Endothelial cell of umbilical vein (primary cell): ENCODE measurements at regions not wholly inside any gene's neighbourhood (a gene's known extent, or its start where the extent isn't known, plus 50 kb on each side); places are given as distances from the start of the nearest gene placed in this dataset.

Experiments
- BruUV-seq: library from RNA; stranded (reverse); fragments of 400-500 nt; replicated peaks from 2 replicates; lab custom pipeline; 2021; lab: Mats Ljungman, UMichigan
- CTCF ChIA-PET: fragments of 300-600, 350-600 bp; sonication (Branson Sonifier 250); formaldehyde crosslinking; loops from one replicate; lab custom pipeline; 2021; ENCODE audit warnings: antibody characterized with exemption, inconsistent platforms; lab: Charles Lee
- POLR2A ChIA-PET: fragments of 300-600, 350-600 bp; sonication (Branson Sonifier 250); formaldehyde crosslinking; loops from one replicate; lab custom pipeline; 2021; ENCODE audit warnings: antibody characterized with exemption, inconsistent platforms; lab: Charles Lee
- DNase-seq: peaks from one replicate; pipeline ENCODE4 v3.0.0-alpha.2; 2011; ENCODE audit warnings: low read depth, low spot score
- FAIRE-seq: peaks from 2 replicates; lab custom pipeline; 2011; peaks lifted over from hg19 to GRCh38; lab: Jason Lieb, UNC
- H2AFZ ChIP-seq: 2 replicates; pipeline ENCODE4 v1.6.0; 2012; ENCODE audit warnings: low read depth, low read length, control low read depth, inconsistent platforms
- H3K27ac ChIP-seq: 2 replicates; pipeline ENCODE4 v1.5.1; 2011; ENCODE audit warnings: low read depth, mild to moderate bottlenecking, control low read depth, low read length, moderate library complexity; ENCODE audit not compliant: insufficient read depth
- H3K27me3 ChIP-seq, 2 experiments: 2 replicates each; pipeline versions ENCODE4 v1.6.0 to v1.6.1; 2011; ENCODE audit warnings: low read length in 2 of 2, mixed read lengths in 1 of 2; ENCODE audit not compliant: control insufficient read depth in 2 of 2, insufficient read depth in 2 of 2
- H3K36me3 ChIP-seq, 2 experiments: 2 replicates in 1 of 2; 3 replicates in 1 of 2; pipeline ENCODE4 v1.5.1; 2011; ENCODE audit warnings: low read length in 2 of 2, mild to moderate bottlenecking in 1 of 2, moderate library complexity in 1 of 2; ENCODE audit not compliant: control insufficient read depth in 2 of 2, insufficient read depth in 2 of 2; ENCODE audit errors: extremely low read depth in 1 of 2
- H3K4me1 ChIP-seq: 3 replicates; pipeline ENCODE4 v1.5.1; 2011; ENCODE audit warnings: mild to moderate bottlenecking, low read length; ENCODE audit not compliant: control insufficient read depth, insufficient read depth; ENCODE audit errors: extremely low read depth
- H3K4me2 ChIP-seq: 2 replicates; pipeline ENCODE4 v1.6.1; 2011; ENCODE audit warnings: low read length, control low read depth, mixed read lengths; ENCODE audit not compliant: insufficient read depth
- H3K4me3 ChIP-seq, 3 experiments: fragments of 200-600 bp in 1 of 3; sonication (generic), shearing (Covaris generic) in 1 of 3; replicated peaks in 1 of 3; 2 replicates each; pipeline ENCODE4 v1.5.1; 2011 to 2016; ENCODE audit warnings: control low read depth in 3 of 3, low read length in 3 of 3, mild to moderate bottlenecking in 2 of 3, inconsistent platforms in 1 of 3, low read depth in 1 of 3, moderate library complexity in 1 of 3; ENCODE audit not compliant: insufficient read depth in 1 of 3
- H3K79me2 ChIP-seq: 2 replicates; pipeline ENCODE4 v1.6.0; 2012; ENCODE audit warnings: low read length, inconsistent platforms; ENCODE audit not compliant: control insufficient read depth, insufficient read depth
- H3K9ac ChIP-seq: replicated peaks from 2 replicates; pipeline ENCODE3; 2011; ENCODE audit warnings: low read length, control low read depth; ENCODE audit not compliant: insufficient read depth; ENCODE audit errors: extremely low read depth
- H3K9me1 ChIP-seq: replicated peaks from 3 replicates; pipeline ENCODE4 v1.6.0; 2011; ENCODE audit warnings: mild to moderate bottlenecking, low read length; ENCODE audit not compliant: control insufficient read depth, insufficient read depth; ENCODE audit errors: extremely low read depth
- H3K9me3 ChIP-seq: replicated peaks from 2 replicates; pipeline ENCODE4 v1.5.1; 2012; ENCODE audit warnings: low read length, inconsistent platforms; ENCODE audit not compliant: control insufficient read depth, insufficient read depth
- H4K20me1 ChIP-seq: replicated peaks from 2 replicates; pipeline ENCODE3; 2011; ENCODE audit warnings: mild to moderate bottlenecking, low read length; ENCODE audit not compliant: control insufficient read depth, insufficient read depth; ENCODE audit errors: extremely low read depth
- EZH2 ChIP-seq: IDR thresholded peaks from 2 replicates; pipeline ENCODE4 v1.6.1; 2012; ENCODE audit warnings: borderline replicate concordance, low read depth, mild to moderate bottlenecking, moderate library complexity, low read length, inconsistent platforms; ENCODE audit not compliant: severe bottlenecking
- FOS ChIP-seq: IDR thresholded peaks from 2 replicates; pipeline ENCODE4 v1.6.1; 2011; ENCODE audit warnings: mild to moderate bottlenecking, low read length, moderate library complexity, borderline replicate concordance; ENCODE audit not compliant: insufficient read depth
- GATA2 ChIP-seq: IDR thresholded peaks from 2 replicates; pipeline ENCODE4 v1.7.0; 2011; ENCODE audit warnings: low read depth, mild to moderate bottlenecking, moderate library complexity, mixed read lengths, low read length; ENCODE audit not compliant: insufficient read length, insufficient read depth
- JUN ChIP-seq: IDR thresholded peaks from 2 replicates; pipeline ENCODE4 v1.6.1; 2011; ENCODE audit warnings: borderline replicate concordance, low read depth; ENCODE audit not compliant: insufficient read length, insufficient read depth
- MYC ChIP-seq: IDR thresholded peaks from one replicate; pipeline ENCODE4 v1.6.1; 2011; ENCODE audit warnings: mild to moderate bottlenecking, low read depth, low read length
- POLR2A ChIP-seq: IDR thresholded peaks from 2 replicates; pipeline ENCODE4 v1.6.1; 2012; ENCODE audit warnings: low read depth, mild to moderate bottlenecking, control low read depth, low read length
- POLR2AphosphoS5 ChIP-seq: IDR thresholded peaks from 2 replicates; pipeline ENCODE4 v1.6.1; 2012; ENCODE audit warnings: low read depth, mild to moderate bottlenecking, control low read depth, low read length, moderate library complexity; ENCODE audit not compliant: insufficient read depth
- dilution Hi-C: fragments of 300-500 bp; cut with MboI; formaldehyde crosslinking; loops from one replicate; pipeline ENCODE4 v1.15.0; 2019; ENCODE audit warnings: low sequenced_read_pairs; ENCODE audit not compliant: extremely low pct_ligation_motif_present
- intact Hi-C: fragments of 100-400 bp; cut with micrococcal nuclease; formaldehyde crosslinking; loops from one replicate; pipeline ENCODE4 v1.10.0; 2022
- TF ChIP-seq, protein P1 (sequence below), 2 donors: IDR thresholded peaks; 1 replicate in 1 of 2; 2 replicates in 1 of 2; pipeline ENCODE4 v1.5.1; 2011; ENCODE audit warnings: low read length in 2 of 2, mild to moderate bottlenecking in 2 of 2, moderate library complexity in 2 of 2, control low read depth in 1 of 2, inconsistent platforms in 1 of 2, low read depth in 1 of 2; ENCODE audit not compliant: insufficient read depth in 1 of 2; ENCODE audit errors: extremely low read depth in 1 of 2
- TF ChIP-seq, protein P2 (sequence below): IDR thresholded peaks from 2 replicates; pipeline ENCODE4 v1.6.1; 2011; ENCODE audit not compliant: insufficient read depth, insufficient read length

DNA sequence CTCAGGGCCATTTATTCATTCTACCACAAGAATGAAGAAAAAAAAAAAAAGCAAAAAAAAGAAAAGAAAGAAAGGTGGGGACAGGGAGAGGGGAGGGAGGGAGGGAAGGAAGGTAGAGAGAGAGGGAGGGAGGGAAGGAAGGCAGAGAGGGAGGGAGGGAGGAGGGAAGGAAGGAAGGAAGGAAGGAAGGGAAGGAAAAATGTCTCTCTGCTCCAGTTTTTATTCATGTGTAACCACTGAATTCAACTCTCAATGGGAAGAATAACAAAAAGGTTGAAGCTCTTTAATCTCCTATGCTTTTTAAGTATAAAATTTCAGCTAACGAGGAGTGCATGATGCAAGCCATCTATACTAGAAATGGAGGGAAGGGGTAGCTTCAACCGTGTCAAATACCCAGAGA, 287.3 kb downstream of the MREG start:
- Histone ChIP-seq H3K9me1 (no peaks in the 10 kb centered on the region), H3K4me3 (no peak overlapping the region), H3K79me2 (no peaks in the 10 kb centered on the region), H4K20me1 (no peaks in the 10 kb centered on the region), H3K4me2 (no peak overlapping the region), H3K36me3 (peaks cover 3 to 4% of the 10 kb centered on the region in 2 experiments), H3K4me1 (peaks cover 21% of the 10 kb centered on the region), H3K9me3 (no peaks in the 10 kb centered on the region), H3K27ac (no peak overlapping the region), H3K27me3 (no peaks in the 10 kb centered on the region), H3K9ac (no peak overlapping the region), H2AFZ (no peak overlapping the region)
- BruUV-seq, result no TSS peak
- POLR2A ChIA-PET, result no interaction called here
- intact Hi-C loops, result no loop called here
- TF ChIP-seq EZH2, result no peak
- no peak for TF ChIP-seq POLR2AphosphoS5
- TF ChIP-seq MYC, result no peak
- no peak for TF ChIP-seq JUN
- no peak for TF ChIP-seq FOS
- TF ChIP-seq, protein P1, sequence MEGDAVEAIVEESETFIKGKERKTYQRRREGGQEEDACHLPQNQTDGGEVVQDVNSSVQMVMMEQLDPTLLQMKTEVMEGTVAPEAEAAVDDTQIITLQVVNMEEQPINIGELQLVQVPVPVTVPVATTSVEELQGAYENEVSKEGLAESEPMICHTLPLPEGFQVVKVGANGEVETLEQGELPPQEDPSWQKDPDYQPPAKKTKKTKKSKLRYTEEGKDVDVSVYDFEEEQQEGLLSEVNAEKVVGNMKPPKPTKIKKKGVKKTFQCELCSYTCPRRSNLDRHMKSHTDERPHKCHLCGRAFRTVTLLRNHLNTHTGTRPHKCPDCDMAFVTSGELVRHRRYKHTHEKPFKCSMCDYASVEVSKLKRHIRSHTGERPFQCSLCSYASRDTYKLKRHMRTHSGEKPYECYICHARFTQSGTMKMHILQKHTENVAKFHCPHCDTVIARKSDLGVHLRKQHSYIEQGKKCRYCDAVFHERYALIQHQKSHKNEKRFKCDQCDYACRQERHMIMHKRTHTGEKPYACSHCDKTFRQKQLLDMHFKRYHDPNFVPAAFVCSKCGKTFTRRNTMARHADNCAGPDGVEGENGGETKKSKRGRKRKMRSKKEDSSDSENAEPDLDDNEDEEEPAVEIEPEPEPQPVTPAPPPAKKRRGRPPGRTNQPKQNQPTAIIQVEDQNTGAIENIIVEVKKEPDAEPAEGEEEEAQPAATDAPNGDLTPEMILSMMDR (IDR thresholded peaks at IDR 0.05; ENCODE audit: extremely low read depth in 1 of 2, insufficient read depth in 1 of 2, low read depth in 1 of 2, low read length in 2 of 2), result no peak
- no peak for TF ChIP-seq GATA2
- TF ChIP-seq, protein P2, sequence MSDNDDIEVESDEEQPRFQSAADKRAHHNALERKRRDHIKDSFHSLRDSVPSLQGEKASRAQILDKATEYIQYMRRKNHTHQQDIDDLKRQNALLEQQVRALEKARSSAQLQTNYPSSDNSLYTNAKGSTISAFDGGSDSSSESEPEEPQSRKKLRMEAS, result no peak
- no peak for TF ChIP-seq POLR2A
- no peak for FAIRE-seq
- CTCF ChIA-PET, result no interaction called here
- no peak for DNase-seq
- dilution Hi-C loops, result no loop called here
